C4-2B (cell line): ENCODE measurements at regions not wholly inside any gene's neighbourhood (a gene's known extent, or its start where the extent isn't known, plus 50 kb on each side); places are given as distances from the start of the nearest gene placed in this dataset.

Source experiments
- CTCF ChIP-seq: fragments of 450-650 bp; conservative IDR thresholded peaks from 2 replicates; pipeline ENCODE4 v1.5.1; 2017; ENCODE audit warnings: mild to moderate bottlenecking
- ZFX ChIP-seq: fragments of 450-650 bp; IDR thresholded peaks from 2 replicates; pipeline ENCODE4 v1.6.1; 2017

- no peak for TF ChIP-seq CTCF
- no peak for TF ChIP-seq ZFX
Observed at GRCh38 chr6:78533876-78534275, 333.5 kb upstream of the IRAK1BP1 start.
